ENCODE measurements at regions not wholly inside any gene's neighbourhood (a gene's known extent, or its start where the extent isn't known, plus 50 kb on each side); places are given as distances from the start of the nearest gene placed in this dataset.

- Histone ChIP-seq H3K4me3 (no peak overlapping the region), H3K4me2 (no peak overlapping the region), H3K9me3 (no peaks in the 10 kb centered on the region), H3K4me1 (no peaks in the 10 kb centered on the region), H3K27ac (no peak overlapping the region)
- CTCF ChIA-PET, result no interaction called here
- 62% methylated on average over 8 of the region's 8 CpGs for WGBS (ENCODE audit: missing lambda C conversion rate)
- TF ChIP-seq, protein P1, sequence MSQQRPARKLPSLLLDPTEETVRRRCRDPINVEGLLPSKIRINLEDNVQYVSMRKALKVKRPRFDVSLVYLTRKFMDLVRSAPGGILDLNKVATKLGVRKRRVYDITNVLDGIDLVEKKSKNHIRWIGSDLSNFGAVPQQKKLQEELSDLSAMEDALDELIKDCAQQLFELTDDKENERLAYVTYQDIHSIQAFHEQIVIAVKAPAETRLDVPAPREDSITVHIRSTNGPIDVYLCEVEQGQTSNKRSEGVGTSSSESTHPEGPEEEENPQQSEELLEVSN (IDR thresholded peaks at IDR 0.05; ENCODE audit: borderline replicate concordance, low read depth), result no peak
- TF ChIP-seq JUN (IDR thresholded peaks at IDR 0.05) (no peak), ZSCAN20 (CRISPR knock-in tag; IDR thresholded peaks at IDR 0.05) (no peak), PBX3 (IDR thresholded peaks at IDR 0.05) (no peak), POLR2A (IDR thresholded peaks at IDR 0.05; ENCODE audit: low read length) (no peak), GATA3 (IDR thresholded peaks at IDR 0.05; ENCODE audit: borderline replicate concordance) (no peak), MAZ (IDR thresholded peaks at IDR 0.05; ENCODE audit: borderline replicate concordance, low read depth, low read length) (no peak), CBX8 (IDR thresholded peaks at IDR 0.05) (no peak), BCL3 (IDR thresholded peaks at IDR 0.05) (no peak)
- TF ChIP-seq, protein P2, sequence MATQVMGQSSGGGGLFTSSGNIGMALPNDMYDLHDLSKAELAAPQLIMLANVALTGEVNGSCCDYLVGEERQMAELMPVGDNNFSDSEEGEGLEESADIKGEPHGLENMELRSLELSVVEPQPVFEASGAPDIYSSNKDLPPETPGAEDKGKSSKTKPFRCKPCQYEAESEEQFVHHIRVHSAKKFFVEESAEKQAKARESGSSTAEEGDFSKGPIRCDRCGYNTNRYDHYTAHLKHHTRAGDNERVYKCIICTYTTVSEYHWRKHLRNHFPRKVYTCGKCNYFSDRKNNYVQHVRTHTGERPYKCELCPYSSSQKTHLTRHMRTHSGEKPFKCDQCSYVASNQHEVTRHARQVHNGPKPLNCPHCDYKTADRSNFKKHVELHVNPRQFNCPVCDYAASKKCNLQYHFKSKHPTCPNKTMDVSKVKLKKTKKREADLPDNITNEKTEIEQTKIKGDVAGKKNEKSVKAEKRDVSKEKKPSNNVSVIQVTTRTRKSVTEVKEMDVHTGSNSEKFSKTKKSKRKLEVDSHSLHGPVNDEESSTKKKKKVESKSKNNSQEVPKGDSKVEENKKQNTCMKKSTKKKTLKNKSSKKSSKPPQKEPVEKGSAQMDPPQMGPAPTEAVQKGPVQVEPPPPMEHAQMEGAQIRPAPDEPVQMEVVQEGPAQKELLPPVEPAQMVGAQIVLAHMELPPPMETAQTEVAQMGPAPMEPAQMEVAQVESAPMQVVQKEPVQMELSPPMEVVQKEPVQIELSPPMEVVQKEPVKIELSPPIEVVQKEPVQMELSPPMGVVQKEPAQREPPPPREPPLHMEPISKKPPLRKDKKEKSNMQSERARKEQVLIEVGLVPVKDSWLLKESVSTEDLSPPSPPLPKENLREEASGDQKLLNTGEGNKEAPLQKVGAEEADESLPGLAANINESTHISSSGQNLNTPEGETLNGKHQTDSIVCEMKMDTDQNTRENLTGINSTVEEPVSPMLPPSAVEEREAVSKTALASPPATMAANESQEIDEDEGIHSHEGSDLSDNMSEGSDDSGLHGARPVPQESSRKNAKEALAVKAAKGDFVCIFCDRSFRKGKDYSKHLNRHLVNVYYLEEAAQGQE (IDR thresholded peaks at IDR 0.05), result no peak
- POLR2A ChIA-PET, result no interaction called here
- DNase-seq (ENCODE audit: low read depth in 1 of 2, low spot score in 1 of 2), result no peak
- no peak for ATAC-seq
- no peak for FAIRE-seq
These were observed 264.5 kb downstream of the GPD2 start for GRCh38 chr2:156700681-156701080.

- TF ChIP-seq MAFK (IDR thresholded peaks at IDR 0.05; ENCODE audit: partially characterized antibody) (peak; percentile 33), MAZ (IDR thresholded peaks at IDR 0.05; ENCODE audit: borderline replicate concordance, low read depth, low read length) (no peak), RAD21 (conservative IDR thresholded peaks at IDR 0.05 in 1 of 2, IDR thresholded peaks at IDR 0.05 in 1 of 2) (no peak)
- no peak for DNase-seq (ENCODE audit: low read depth in 1 of 2, low spot score in 1 of 2)
- no peak overlapping the region for H3K4me3 ChIP-seq
- H3K4me1 ChIP-seq, result no peaks in the 10 kb centered on the region
- POLR2A ChIA-PET, result no interaction called here
- ATAC-seq, result no peak
- no peak overlapping the region for H3K4me2 ChIP-seq
- CTCF ChIA-PET, result no interaction called here
- no peak for FAIRE-seq
- no peaks in the 10 kb centered on the region for H3K9me3 ChIP-seq
- H3K27ac ChIP-seq, result no peak overlapping the region
- 35% methylated on average over 3 of the region's 3 CpGs for WGBS (ENCODE audit: missing lambda C conversion rate)
These were observed 266.4 kb downstream of the GPD2 start for GRCh38 chr2:156702541-156702940.

- no peaks in the 10 kb centered on the region for H3K9me3 ChIP-seq
- H3K4me3 ChIP-seq, result no peak overlapping the region
- DNase-seq (ENCODE audit: low read depth in 1 of 2, low spot score in 1 of 2) (no peak), FAIRE-seq (no peak), ATAC-seq (no peak)
- no peaks in the 10 kb centered on the region for H3K4me1 ChIP-seq
- no peak overlapping the region for H3K27ac ChIP-seq
- ChIA-PET CTCF (no interaction called here), POLR2A (no interaction called here)
- no peak overlapping the region for H3K4me2 ChIP-seq
- 50% methylated on average over 6 of the region's 6 CpGs for WGBS (ENCODE audit: missing lambda C conversion rate)
- TF ChIP-seq RCOR1 (IDR thresholded peaks at IDR 0.05; ENCODE audit: low read depth, low read length) (no peak), POLR2AphosphoS2 (conservative IDR thresholded peaks at IDR 0.05; ENCODE audit: low read length) (no peak), CBX8 (IDR thresholded peaks at IDR 0.05) (no peak), EP300 (IDR thresholded peaks at IDR 0.05) (no peak), POLR2A (IDR thresholded peaks at IDR 0.05; ENCODE audit: low read length) (no peak), JUN (IDR thresholded peaks at IDR 0.05) (no peak)
These were observed 267.5 kb downstream of the GPD2 start for GRCh38 chr2:156703642-156704041.

Measured in A549 (cell line).